ENCODE measurements at regions not wholly inside any gene's neighbourhood (a gene's known extent, or its start where the extent isn't known, plus 50 kb on each side); places are given as distances from the start of the nearest gene placed in this dataset.

- H3K36me3 Mint-ChIP-seq = peaks cover 3% of the 10 kb centered on the region
- H3K4me1 Mint-ChIP-seq = no peaks in the 10 kb centered on the region
- no peak overlapping the region for H3K4me3 Mint-ChIP-seq
- H3K27me3 Mint-ChIP-seq = peaks cover 2% of the 10 kb centered on the region
- H3K27ac Mint-ChIP-seq = no peak overlapping the region
- peaks cover 0 to 4% (median 2%) of the 10 kb centered on the region in 3 donors for H3K9me3 Mint-ChIP-seq
Measured at GRCh38 chr9:107896544-107896943, 407.0 kb upstream of the KLF4 start.

GRCh38 chr9:107895501-107896001, 406.0 kb upstream of the KLF4 start:
- H3K36me3 Mint-ChIP-seq = peaks cover 5% of the 10 kb centered on the region

GRCh38 chr9:107894572-107895261, 405.1 kb upstream of the KLF4 start:
- H3K9me3 Mint-ChIP-seq = peaks cover 0 to 11% (median 4%) of the 10 kb centered on the region in 3 donors
- H3K4me3 Mint-ChIP-seq = no peak overlapping the region
- H3K27me3 Mint-ChIP-seq = no peaks in the 10 kb centered on the region
- H3K36me3 Mint-ChIP-seq = peaks cover 5% of the 10 kb centered on the region
- no peaks in the 10 kb centered on the region for H3K4me1 Mint-ChIP-seq
- H3K27ac Mint-ChIP-seq = no peak overlapping the region

More at GRCh38 chr9:107895501-107896001, 406.0 kb upstream of the KLF4 start:
- Mint-ChIP-seq H3K4me3 (no peak overlapping the region), H3K27me3 (peaks cover 2% of the 10 kb centered on the region), H3K27ac (no peak overlapping the region), H3K4me1 (no peaks in the 10 kb centered on the region), H3K9me3 (peaks cover 0 to 7% (median 2%) of the 10 kb centered on the region in 3 donors)

- H3K36me3 Mint-ChIP-seq = peaks cover 4% of the 10 kb centered on the region
- H3K4me1 Mint-ChIP-seq = no peaks in the 10 kb centered on the region
- H3K4me3 Mint-ChIP-seq = no peak overlapping the region
- no peaks in the 10 kb centered on the region for H3K27me3 Mint-ChIP-seq
- H3K9me3 Mint-ChIP-seq = peaks cover 0 to 11% (median 4%) of the 10 kb centered on the region in 3 donors
- no peak overlapping the region for H3K27ac Mint-ChIP-seq
Measured at GRCh38 chr9:107890921-107891465, 401.4 kb upstream of the KLF4 start.

GRCh38 chr9:107888773-107889227, 399.2 kb upstream of the KLF4 start:
- Mint-ChIP-seq H3K4me1 (peaks cover 4 to 6% (median 5%) of the 10 kb centered on the region in 3 donors), H3K4me3 (no peak overlapping the region), H3K36me3 (peaks cover 4% of the 10 kb centered on the region), H3K27me3 (no peaks in the 10 kb centered on the region), H3K9me3 (peaks cover 0 to 11% (median 4%) of the 10 kb centered on the region in 3 donors), H3K27ac (peak overlapping the region in 1 of 3 donors; percentile 43)

GRCh38 chr9:107886826-107887225, 397.3 kb upstream of the KLF4 start:
- peaks cover 11 to 15% (median 13%) of the 10 kb centered on the region in 3 donors for H3K4me1 Mint-ChIP-seq
- peaks cover 2% of the 10 kb centered on the region for H3K36me3 Mint-ChIP-seq
- no peak overlapping the region for H3K27ac Mint-ChIP-seq
- peaks cover 0 to 9% (median 2%) of the 10 kb centered on the region in 3 donors for H3K9me3 Mint-ChIP-seq
- H3K4me3 Mint-ChIP-seq = peak overlapping the region in 1 of 4 donors; percentile 65
- no peaks in the 10 kb centered on the region for H3K27me3 Mint-ChIP-seq

- H3K4me3 Mint-ChIP-seq = peak overlapping the region in 1 of 4 donors; percentile 43
- no peaks in the 10 kb centered on the region for H3K9me3 Mint-ChIP-seq
- no peaks in the 10 kb centered on the region for H3K36me3 Mint-ChIP-seq
- peaks cover 11 to 27% (median 18%) of the 10 kb centered on the region in 3 donors for H3K4me1 Mint-ChIP-seq
- no peaks in the 10 kb centered on the region for H3K27me3 Mint-ChIP-seq
- H3K27ac Mint-ChIP-seq = peak overlapping the region in 2 of 3 donors; percentile 47 to 92
Measured at GRCh38 chr9:107883496-107884124, 394.0 kb upstream of the KLF4 start.

- H3K4me3 Mint-ChIP-seq = no peak overlapping the region
- peaks cover 11 to 37% (median 19%) of the 10 kb centered on the region in 3 donors for H3K4me1 Mint-ChIP-seq
- H3K9me3 Mint-ChIP-seq = no peaks in the 10 kb centered on the region
- peaks cover 2% of the 10 kb centered on the region for H3K36me3 Mint-ChIP-seq
- no peaks in the 10 kb centered on the region for H3K27me3 Mint-ChIP-seq
- no peak overlapping the region for H3K27ac Mint-ChIP-seq
Measured at GRCh38 chr9:107881626-107882300, 392.2 kb upstream of the KLF4 start.

GRCh38 chr9:107878462-107878861, 388.9 kb upstream of the KLF4 start:
- Mint-ChIP-seq H3K27ac (peak overlapping the region in 1 of 3 donors; percentile 62), H3K4me3 (peak overlapping the region in 2 of 4 donors; percentile 30 to 70), H3K4me1 (peaks cover 22 to 47% (median 33%) of the 10 kb centered on the region in 3 donors), H3K36me3 (peaks cover 2% of the 10 kb centered on the region), H3K27me3 (peaks cover 3% of the 10 kb centered on the region), H3K9me3 (no peaks in the 10 kb centered on the region)

GRCh38 chr9:107875571-107875980, 386.0 kb upstream of the KLF4 start:
- Mint-ChIP-seq H3K36me3 (peaks cover 3% of the 10 kb centered on the region), H3K9me3 (no peaks in the 10 kb centered on the region), H3K27me3 (peaks cover 3% of the 10 kb centered on the region), H3K4me1 (peaks cover 26 to 44% (median 43%) of the 10 kb centered on the region in 3 donors), H3K27ac (peak overlapping the region in 1 of 3 donors; percentile 71), H3K4me3 (peak overlapping the region in 2 of 4 donors; percentile 70 to 84)

GRCh38 chr9:107874591-107875369, 385.2 kb upstream of the KLF4 start:
- H3K4me3 Mint-ChIP-seq = peak overlapping the region in 3 of 4 donors; percentile 61 to 83 (median 67)
- H3K27me3 Mint-ChIP-seq = peaks cover 3% of the 10 kb centered on the region
- no peaks in the 10 kb centered on the region for H3K9me3 Mint-ChIP-seq
- H3K4me1 Mint-ChIP-seq = peaks cover 28 to 46% (median 38%) of the 10 kb centered on the region in 3 donors
- H3K27ac Mint-ChIP-seq = peak overlapping the region in 2 of 3 donors; percentile 6 to 71
- H3K36me3 Mint-ChIP-seq = peaks cover 4% of the 10 kb centered on the region

- peak overlapping the region in 2 of 3 donors; percentile 6 to 71 for H3K27ac Mint-ChIP-seq
- peaks cover 3% of the 10 kb centered on the region for H3K27me3 Mint-ChIP-seq
- H3K4me3 Mint-ChIP-seq = peak overlapping the region in 3 of 4 donors; percentile 1 to 83 (median 67)
- peaks cover 4% of the 10 kb centered on the region for H3K36me3 Mint-ChIP-seq
- no peaks in the 10 kb centered on the region for H3K9me3 Mint-ChIP-seq
- H3K4me1 Mint-ChIP-seq = peaks cover 28 to 48% (median 32%) of the 10 kb centered on the region in 3 donors
Measured at GRCh38 chr9:107874137-107874536, 384.6 kb upstream of the KLF4 start.

- H3K4me3 Mint-ChIP-seq = peak overlapping the region in 1 of 4 donors; percentile 76
- H3K27me3 Mint-ChIP-seq = peaks cover 3% of the 10 kb centered on the region
- peaks cover 34 to 59% (median 40%) of the 10 kb centered on the region in 3 donors for H3K4me1 Mint-ChIP-seq
- H3K27ac Mint-ChIP-seq = no peak overlapping the region
- peaks cover 2% of the 10 kb centered on the region for H3K36me3 Mint-ChIP-seq
- H3K9me3 Mint-ChIP-seq = no peaks in the 10 kb centered on the region
Measured at GRCh38 chr9:107872457-107873192, 383.1 kb upstream of the KLF4 start.

All from IgD-negative memory B cell (primary cell).